GM23338 (cell line): ENCODE measurements at regions not wholly inside any gene's neighbourhood (a gene's known extent, or its start where the extent isn't known, plus 50 kb on each side); places are given as distances from the start of the nearest gene placed in this dataset.

Experiments
- ATAC-seq: fragments of 200-7000 bp; cut with Tn5 transposase; 3 replicates; pipeline ENCODE4 v1.9.1; 2020
- DNase-seq: peaks from one replicate; pipeline ENCODE4 v3.0.0-alpha.2; 2015; ENCODE audit warnings: low spot score
- H2AFZ ChIP-seq: fragments of 200-600 bp; sonication (generic); 2 replicates; pipeline ENCODE4 v1.8.0; 2016; ENCODE audit warnings: antibody characterized with exemption, mild to moderate bottlenecking, moderate library complexity
- H3F3A ChIP-seq: fragments of 200-600 bp; sonication (generic); replicated peaks from 2 replicates; pipeline ENCODE4 v1.8.0; 2017; ENCODE audit warnings: antibody characterized with exemption, mixed run types, low read depth
- H3K27ac ChIP-seq: fragments of 200-600 bp; sonication (generic); 2 replicates; pipeline ENCODE4 v1.6.1; 2016; ENCODE audit warnings: low read depth
- H3K27me3 ChIP-seq: fragments of 200-600 bp; sonication (generic); 2 replicates; pipeline ENCODE4 v1.8.0; 2016; ENCODE audit warnings: mild to moderate bottlenecking, mixed run types, moderate library complexity; ENCODE audit not compliant: insufficient read depth
- H3K36me3 ChIP-seq: fragments of 200-600 bp; sonication (generic); 2 replicates; pipeline ENCODE4 v1.8.0; 2016; ENCODE audit warnings: mild to moderate bottlenecking; ENCODE audit not compliant: insufficient read depth
- H3K4me1 ChIP-seq: fragments of 200-600 bp; sonication (generic); 2 replicates; pipeline ENCODE4 v1.8.0; 2016; ENCODE audit warnings: mild to moderate bottlenecking, moderate library complexity; ENCODE audit not compliant: insufficient read depth
- H3K4me2 ChIP-seq: fragments of 200-600 bp; sonication (generic); 2 replicates; pipeline ENCODE4 v1.7.1; 2017; ENCODE audit warnings: mixed run types
- H3K4me3 ChIP-seq: fragments of 200-600 bp; sonication (generic); 2 replicates; pipeline ENCODE4 v1.6.1; 2016; ENCODE audit warnings: mixed run types
- H3K79me2 ChIP-seq: fragments of 200-600 bp; sonication (generic); replicated peaks from 2 replicates; pipeline ENCODE4 v1.8.0; 2017; ENCODE audit warnings: mild to moderate bottlenecking; ENCODE audit not compliant: insufficient read depth
- H3K9me2 ChIP-seq: fragments of 200-600 bp; sonication (generic); 2 replicates; pipeline ENCODE4 v1.8.0; 2017; ENCODE audit not compliant: insufficient read depth
- H4K20me1 ChIP-seq: fragments of 200-600 bp; sonication (generic); replicated peaks from 2 replicates; pipeline ENCODE4 v1.8.0; 2017; ENCODE audit warnings: mild to moderate bottlenecking; ENCODE audit not compliant: insufficient read depth
- H3K27ac Mint-ChIP-seq: 2 replicates; pipeline ENCODE4 v1.8.0; 2020; ENCODE audit warnings: inconsistent platforms, mild to moderate bottlenecking, moderate library complexity, mixed read lengths
- H3K27me3 Mint-ChIP-seq: 3 replicates; pipeline ENCODE4 v1.8.0; 2022; ENCODE audit warnings: low read depth, mild to moderate bottlenecking, moderate library complexity, mixed read lengths, inconsistent platforms; ENCODE audit not compliant: insufficient read depth, poor library complexity
- H3K36me3 Mint-ChIP-seq: 3 replicates; pipeline ENCODE4 v1.8.0; 2021; ENCODE audit warnings: low read depth, mild to moderate bottlenecking, inconsistent platforms, moderate library complexity, mixed read lengths
- H3K4me1 Mint-ChIP-seq: 3 replicates; pipeline ENCODE4 v1.8.0; 2020; ENCODE audit warnings: mild to moderate bottlenecking, inconsistent platforms, mixed read lengths
- H3K4me3 Mint-ChIP-seq: 3 replicates; pipeline ENCODE4 v1.8.0; 2021; ENCODE audit warnings: moderate library complexity, mild to moderate bottlenecking, inconsistent platforms, mixed read lengths
- H3K9me3 Mint-ChIP-seq: 3 replicates; pipeline ENCODE4 v1.8.0; 2020; ENCODE audit warnings: moderate library complexity, mild to moderate bottlenecking, inconsistent platforms, mixed read lengths
- CREB1 ChIP-seq: fragments of 250-450 bp; sonication (Bioruptor Pico); IDR thresholded peaks from 2 replicates; pipeline ENCODE4 v1.5.0; 2020; ENCODE audit warnings: low read depth, mild to moderate bottlenecking, moderate library complexity
- EZH2 ChIP-seq: fragments of 200-600 bp; sonication (generic); IDR thresholded peaks from one replicate; pipeline ENCODE4 v1.8.0; 2017; ENCODE audit warnings: antibody characterized with exemption, mild to moderate bottlenecking, low read depth; ENCODE audit not compliant: unreplicated experiment
- STAT1 ChIP-seq: IDR thresholded peaks from one replicate; pipeline ENCODE4 v1.6.1; 2016; ENCODE audit warnings: antibody characterized with exemption; ENCODE audit not compliant: unreplicated experiment
- ZNF114 ChIP-seq: fragments of 250-450 bp; sonication (Bioruptor Pico); IDR thresholded peaks from 2 replicates; pipeline ENCODE4 v1.5.0; 2020; ENCODE audit warnings: mild to moderate bottlenecking, moderate library complexity
- ZNF331 ChIP-seq: fragments of 250-450 bp; sonication (Bioruptor Pico); IDR thresholded peaks from 2 replicates; pipeline ENCODE4 v1.5.0; 2020; ENCODE audit warnings: low read depth, mild to moderate bottlenecking, moderate library complexity
- TF ChIP-seq, protein P1 (sequence below): fragments of 250-450 bp; sonication (Bioruptor Pico); IDR thresholded peaks from 2 replicates; pipeline ENCODE4 v1.5.0; 2020; ENCODE audit warnings: mild to moderate bottlenecking, moderate library complexity
- TF ChIP-seq, protein P2 (sequence below), 2 experiments: fragments of 200-600 bp in 1 of 2; sonication (generic) in 1 of 2; conservative IDR thresholded peaks; 2 replicates each; pipeline versions ENCODE4 v1.5.1 to v1.6.1; 2016 to 2017; ENCODE audit warnings: antibody characterized with exemption in 2 of 2, low read depth in 2 of 2, mild to moderate bottlenecking in 2 of 2, moderate library complexity in 1 of 2
- TF ChIP-seq, protein P3 (sequence below): IDR thresholded peaks from one replicate; pipeline ENCODE4 v1.6.1; 2018; ENCODE audit warnings: antibody characterized with exemption; ENCODE audit not compliant: unreplicated experiment

DNA sequence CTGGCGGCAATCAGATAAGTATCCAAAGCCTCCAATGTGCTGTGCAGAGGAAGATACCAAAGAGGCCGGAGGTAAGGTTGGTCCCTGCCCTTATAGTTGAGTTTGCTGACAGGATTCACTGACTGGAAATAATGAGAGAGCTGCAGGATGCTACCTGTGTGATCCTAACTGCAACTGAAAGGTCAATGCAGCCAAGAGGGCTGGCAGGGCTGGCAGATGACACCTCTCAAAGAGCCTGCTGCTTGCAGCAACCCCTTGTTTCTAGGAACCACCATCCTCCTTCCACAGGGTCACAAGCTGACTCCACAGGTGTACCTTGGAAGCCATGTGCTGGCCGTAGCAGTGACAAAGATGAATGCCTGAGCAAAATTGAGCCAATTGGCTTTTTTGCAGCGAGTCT, 348.1 kb downstream of the DDX10 start:
- no peaks in the 10 kb centered on the region for H3F3A ChIP-seq
- H3K9me3 Mint-ChIP-seq, result no peaks in the 10 kb centered on the region
- H3K79me2 ChIP-seq, result no peaks in the 10 kb centered on the region
- no peaks in the 10 kb centered on the region for H3K36me3 ChIP-seq
- no peaks in the 10 kb centered on the region for H3K4me1 Mint-ChIP-seq
- H3K27me3 ChIP-seq, result no peaks in the 10 kb centered on the region
- no peak overlapping the region for H3K27ac Mint-ChIP-seq
- H3K4me1 ChIP-seq, result no peaks in the 10 kb centered on the region
- H3K27ac ChIP-seq, result no peak overlapping the region
- no peak for TF ChIP-seq EZH2
- no peak for TF ChIP-seq CREB1 (CRISPR knock-in tag)
- no peak for TF ChIP-seq STAT1
- TF ChIP-seq, protein P1, sequence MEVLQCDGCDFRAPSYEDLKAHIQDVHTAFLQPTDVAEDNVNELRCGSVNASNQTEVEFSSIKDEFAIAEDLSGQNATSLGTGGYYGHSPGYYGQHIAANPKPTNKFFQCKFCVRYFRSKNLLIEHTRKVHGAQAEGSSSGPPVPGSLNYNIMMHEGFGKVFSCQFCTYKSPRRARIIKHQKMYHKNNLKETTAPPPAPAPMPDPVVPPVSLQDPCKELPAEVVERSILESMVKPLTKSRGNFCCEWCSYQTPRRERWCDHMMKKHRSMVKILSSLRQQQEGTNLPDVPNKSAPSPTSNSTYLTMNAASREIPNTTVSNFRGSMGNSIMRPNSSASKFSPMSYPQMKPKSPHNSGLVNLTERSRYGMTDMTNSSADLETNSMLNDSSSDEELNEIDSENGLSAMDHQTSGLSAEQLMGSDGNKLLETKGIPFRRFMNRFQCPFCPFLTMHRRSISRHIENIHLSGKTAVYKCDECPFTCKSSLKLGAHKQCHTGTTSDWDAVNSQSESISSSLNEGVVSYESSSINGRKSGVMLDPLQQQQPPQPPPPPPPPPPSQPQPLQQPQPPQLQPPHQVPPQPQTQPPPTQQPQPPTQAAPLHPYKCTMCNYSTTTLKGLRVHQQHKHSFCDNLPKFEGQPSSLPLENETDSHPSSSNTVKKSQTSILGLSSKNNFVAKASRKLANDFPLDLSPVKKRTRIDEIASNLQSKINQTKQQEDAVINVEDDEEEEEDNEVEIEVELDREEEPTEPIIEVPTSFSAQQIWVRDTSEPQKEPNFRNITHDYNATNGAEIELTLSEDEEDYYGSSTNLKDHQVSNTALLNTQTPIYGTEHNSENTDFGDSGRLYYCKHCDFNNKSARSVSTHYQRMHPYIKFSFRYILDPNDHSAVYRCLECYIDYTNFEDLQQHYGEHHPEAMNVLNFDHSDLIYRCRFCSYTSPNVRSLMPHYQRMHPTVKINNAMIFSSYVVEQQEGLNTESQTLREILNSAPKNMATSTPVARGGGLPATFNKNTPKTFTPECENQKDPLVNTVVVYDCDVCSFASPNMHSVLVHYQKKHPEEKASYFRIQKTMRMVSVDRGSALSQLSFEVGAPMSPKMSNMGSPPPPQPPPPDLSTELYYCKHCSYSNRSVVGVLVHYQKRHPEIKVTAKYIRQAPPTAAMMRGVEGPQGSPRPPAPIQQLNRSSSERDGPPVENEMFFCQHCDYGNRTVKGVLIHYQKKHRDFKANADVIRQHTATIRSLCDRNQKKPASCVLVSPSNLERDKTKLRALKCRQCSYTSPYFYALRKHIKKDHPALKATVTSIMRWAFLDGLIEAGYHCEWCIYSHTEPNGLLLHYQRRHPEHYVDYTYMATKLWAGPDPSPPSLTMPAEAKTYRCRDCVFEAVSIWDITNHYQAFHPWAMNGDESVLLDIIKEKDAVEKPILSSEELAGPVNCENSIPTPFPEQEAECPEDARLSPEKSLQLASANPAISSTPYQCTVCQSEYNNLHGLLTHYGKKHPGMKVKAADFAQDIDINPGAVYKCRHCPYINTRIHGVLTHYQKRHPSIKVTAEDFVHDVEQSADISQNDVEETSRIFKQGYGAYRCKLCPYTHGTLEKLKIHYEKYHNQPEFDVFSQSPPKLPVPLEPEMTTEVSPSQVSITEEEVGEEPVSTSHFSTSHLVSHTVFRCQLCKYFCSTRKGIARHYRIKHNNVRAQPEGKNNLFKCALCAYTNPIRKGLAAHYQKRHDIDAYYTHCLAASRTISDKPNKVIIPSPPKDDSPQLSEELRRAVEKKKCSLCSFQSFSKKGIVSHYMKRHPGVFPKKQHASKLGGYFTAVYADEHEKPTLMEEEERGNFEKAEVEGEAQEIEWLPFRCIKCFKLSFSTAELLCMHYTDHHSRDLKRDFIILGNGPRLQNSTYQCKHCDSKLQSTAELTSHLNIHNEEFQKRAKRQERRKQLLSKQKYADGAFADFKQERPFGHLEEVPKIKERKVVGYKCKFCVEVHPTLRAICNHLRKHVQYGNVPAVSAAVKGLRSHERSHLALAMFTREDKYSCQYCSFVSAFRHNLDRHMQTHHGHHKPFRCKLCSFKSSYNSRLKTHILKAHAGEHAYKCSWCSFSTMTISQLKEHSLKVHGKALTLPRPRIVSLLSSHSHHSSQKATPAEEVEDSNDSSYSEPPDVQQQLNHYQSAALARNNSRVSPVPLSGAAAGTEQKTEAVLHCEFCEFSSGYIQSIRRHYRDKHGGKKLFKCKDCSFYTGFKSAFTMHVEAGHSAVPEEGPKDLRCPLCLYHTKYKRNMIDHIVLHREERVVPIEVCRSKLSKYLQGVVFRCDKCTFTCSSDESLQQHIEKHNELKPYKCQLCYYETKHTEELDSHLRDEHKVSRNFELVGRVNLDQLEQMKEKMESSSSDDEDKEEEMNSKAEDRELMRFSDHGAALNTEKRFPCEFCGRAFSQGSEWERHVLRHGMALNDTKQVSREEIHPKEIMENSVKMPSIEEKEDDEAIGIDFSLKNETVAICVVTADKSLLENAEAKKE (CRISPR knock-in tag), result no peak
- TF ChIP-seq ZNF331 (CRISPR knock-in tag), result no peak
- no peak for TF ChIP-seq ZNF114 (CRISPR knock-in tag)
- TF ChIP-seq, protein P2, sequence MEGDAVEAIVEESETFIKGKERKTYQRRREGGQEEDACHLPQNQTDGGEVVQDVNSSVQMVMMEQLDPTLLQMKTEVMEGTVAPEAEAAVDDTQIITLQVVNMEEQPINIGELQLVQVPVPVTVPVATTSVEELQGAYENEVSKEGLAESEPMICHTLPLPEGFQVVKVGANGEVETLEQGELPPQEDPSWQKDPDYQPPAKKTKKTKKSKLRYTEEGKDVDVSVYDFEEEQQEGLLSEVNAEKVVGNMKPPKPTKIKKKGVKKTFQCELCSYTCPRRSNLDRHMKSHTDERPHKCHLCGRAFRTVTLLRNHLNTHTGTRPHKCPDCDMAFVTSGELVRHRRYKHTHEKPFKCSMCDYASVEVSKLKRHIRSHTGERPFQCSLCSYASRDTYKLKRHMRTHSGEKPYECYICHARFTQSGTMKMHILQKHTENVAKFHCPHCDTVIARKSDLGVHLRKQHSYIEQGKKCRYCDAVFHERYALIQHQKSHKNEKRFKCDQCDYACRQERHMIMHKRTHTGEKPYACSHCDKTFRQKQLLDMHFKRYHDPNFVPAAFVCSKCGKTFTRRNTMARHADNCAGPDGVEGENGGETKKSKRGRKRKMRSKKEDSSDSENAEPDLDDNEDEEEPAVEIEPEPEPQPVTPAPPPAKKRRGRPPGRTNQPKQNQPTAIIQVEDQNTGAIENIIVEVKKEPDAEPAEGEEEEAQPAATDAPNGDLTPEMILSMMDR (conservative IDR thresholded peaks at IDR 0.05; ENCODE audit: low read depth in 2 of 2), result no peak
- TF ChIP-seq, protein P3, sequence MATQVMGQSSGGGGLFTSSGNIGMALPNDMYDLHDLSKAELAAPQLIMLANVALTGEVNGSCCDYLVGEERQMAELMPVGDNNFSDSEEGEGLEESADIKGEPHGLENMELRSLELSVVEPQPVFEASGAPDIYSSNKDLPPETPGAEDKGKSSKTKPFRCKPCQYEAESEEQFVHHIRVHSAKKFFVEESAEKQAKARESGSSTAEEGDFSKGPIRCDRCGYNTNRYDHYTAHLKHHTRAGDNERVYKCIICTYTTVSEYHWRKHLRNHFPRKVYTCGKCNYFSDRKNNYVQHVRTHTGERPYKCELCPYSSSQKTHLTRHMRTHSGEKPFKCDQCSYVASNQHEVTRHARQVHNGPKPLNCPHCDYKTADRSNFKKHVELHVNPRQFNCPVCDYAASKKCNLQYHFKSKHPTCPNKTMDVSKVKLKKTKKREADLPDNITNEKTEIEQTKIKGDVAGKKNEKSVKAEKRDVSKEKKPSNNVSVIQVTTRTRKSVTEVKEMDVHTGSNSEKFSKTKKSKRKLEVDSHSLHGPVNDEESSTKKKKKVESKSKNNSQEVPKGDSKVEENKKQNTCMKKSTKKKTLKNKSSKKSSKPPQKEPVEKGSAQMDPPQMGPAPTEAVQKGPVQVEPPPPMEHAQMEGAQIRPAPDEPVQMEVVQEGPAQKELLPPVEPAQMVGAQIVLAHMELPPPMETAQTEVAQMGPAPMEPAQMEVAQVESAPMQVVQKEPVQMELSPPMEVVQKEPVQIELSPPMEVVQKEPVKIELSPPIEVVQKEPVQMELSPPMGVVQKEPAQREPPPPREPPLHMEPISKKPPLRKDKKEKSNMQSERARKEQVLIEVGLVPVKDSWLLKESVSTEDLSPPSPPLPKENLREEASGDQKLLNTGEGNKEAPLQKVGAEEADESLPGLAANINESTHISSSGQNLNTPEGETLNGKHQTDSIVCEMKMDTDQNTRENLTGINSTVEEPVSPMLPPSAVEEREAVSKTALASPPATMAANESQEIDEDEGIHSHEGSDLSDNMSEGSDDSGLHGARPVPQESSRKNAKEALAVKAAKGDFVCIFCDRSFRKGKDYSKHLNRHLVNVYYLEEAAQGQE, result no peak
- H3K4me3 Mint-ChIP-seq, result no peak overlapping the region
- H2AFZ ChIP-seq, result peak overlapping the region; percentile 76; the same call in 1 of the 2 replicates
- H3K4me2 ChIP-seq, result no peak overlapping the region
- no peak for DNase-seq
- H3K4me3 ChIP-seq, result no peak overlapping the region
- no peak for ATAC-seq
- H3K27me3 Mint-ChIP-seq, result no peaks in the 10 kb centered on the region
- H3K9me2 ChIP-seq, result no peaks in the 10 kb centered on the region
- no peaks in the 10 kb centered on the region for H3K36me3 Mint-ChIP-seq
- no peaks in the 10 kb centered on the region for H4K20me1 ChIP-seq
